Activated CD8-positive, alpha-beta memory T cell treated with anti-CD3 and anti-CD28 coated beads, Interleukin-2, amount 50 U/mL, for 48 hours (primary cell): ENCODE measurements at regions not wholly inside any gene's neighbourhood (a gene's known extent, or its start where the extent isn't known, plus 50 kb on each side); places are given as distances from the start of the nearest gene placed in this dataset.

Source experiments
- DNase-seq: peaks from one replicate; pipeline ENCODE4 v3.0.0-alpha.2; 2020

DNA sequence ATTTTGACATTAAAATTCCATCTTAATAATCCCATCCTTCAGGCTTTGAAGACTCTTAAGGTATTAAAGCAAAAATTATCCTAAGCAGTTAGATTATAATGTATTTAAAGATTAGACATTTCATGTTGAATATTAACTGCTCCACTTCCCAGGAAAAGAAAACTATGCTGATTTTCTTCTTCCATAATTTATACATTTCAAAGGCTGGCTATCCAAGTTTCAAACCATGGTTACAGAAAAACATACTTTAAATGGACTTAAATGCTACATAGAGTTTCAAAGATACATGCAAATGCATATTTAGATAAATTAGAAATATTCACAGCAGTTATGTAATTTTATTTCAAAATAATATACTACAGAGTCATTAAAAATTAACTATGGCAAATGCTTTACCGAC, 1505.6 kb upstream of the ZEB2 start:
- no peak for DNase-seq

- DNase-seq, result no peak
Measured at GRCh38 chr2:146024212-146024743, 1504.4 kb upstream of the ZEB2 start.

- DNase-seq, result no peak
Measured at GRCh38 chr2:146004462-146004861, 1484.5 kb upstream of the ZEB2 start.

DNA sequence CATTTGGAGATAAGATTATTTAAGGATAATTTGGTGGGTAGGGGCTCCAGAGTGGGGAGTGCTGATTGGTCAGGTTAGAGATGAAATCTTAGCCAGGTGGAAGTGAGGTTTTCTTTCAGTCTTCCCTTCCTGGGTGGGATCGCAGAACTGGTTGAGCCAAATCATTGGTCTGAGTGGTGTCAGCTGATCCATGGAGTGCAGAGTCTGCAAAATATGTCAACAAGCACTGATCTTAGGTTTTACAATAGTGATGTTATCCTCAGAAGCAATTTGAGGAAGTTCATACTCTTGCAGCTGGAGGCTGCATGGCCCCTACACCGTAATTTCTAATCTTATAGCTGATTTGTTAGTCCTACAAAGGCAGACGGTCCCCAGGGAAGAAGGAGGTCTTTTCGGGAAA, 1483.4 kb upstream of the ZEB2 start:
- no peak for DNase-seq

- no peak for DNase-seq
Measured at GRCh38 chr2:145994910-145995309, 1475.0 kb upstream of the ZEB2 start.

- DNase-seq, result no peak
Measured at GRCh38 chr2:145992572-145992971, 1472.7 kb upstream of the ZEB2 start.

- DNase-seq, result no peak
Measured at GRCh38 chr2:145987793-145988192, 1467.9 kb upstream of the ZEB2 start.

DNA sequence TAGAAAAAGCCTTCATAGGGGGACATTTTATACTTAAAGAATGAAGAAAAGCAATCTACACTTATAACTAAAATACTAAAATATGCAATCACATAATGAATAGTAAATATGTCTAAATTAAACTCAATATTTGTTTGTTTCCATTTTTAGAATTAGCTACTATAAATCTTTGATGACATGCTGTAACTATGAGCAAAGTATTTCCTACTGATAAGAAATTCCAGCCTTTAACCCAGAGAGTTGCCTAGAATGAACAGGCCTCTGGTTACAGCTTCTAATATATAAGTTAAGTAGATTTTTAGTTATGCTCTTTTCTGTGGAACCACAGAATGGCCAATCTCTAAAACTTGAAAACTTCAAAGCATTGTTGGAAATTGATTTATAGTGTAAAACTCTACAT, 1465.6 kb upstream of the ZEB2 start:
- DNase-seq, result no peak

DNA sequence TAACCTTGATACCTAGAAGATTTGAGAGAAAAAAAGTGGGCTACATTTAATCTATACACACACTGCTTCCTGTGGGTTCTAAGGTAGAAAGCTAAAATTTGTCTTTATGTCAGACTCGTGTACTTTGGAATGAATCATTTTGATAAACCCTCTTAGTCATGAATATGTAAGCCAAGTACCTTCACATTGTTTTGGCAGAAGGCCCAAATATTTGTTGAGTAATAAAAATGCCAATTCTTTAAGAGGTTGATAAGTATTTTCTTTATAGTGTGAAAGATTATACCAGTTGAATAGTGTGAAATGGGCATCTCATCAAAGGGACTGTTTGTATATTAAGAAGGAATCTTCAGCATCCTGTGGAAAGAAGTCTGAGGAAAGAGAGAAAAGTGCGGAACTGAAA, 1464.7 kb upstream of the ZEB2 start:
- no peak for DNase-seq

- DNase-seq, result no peak
Measured at GRCh38 chr2:145980318-145980717, 1460.4 kb upstream of the ZEB2 start.

DNA sequence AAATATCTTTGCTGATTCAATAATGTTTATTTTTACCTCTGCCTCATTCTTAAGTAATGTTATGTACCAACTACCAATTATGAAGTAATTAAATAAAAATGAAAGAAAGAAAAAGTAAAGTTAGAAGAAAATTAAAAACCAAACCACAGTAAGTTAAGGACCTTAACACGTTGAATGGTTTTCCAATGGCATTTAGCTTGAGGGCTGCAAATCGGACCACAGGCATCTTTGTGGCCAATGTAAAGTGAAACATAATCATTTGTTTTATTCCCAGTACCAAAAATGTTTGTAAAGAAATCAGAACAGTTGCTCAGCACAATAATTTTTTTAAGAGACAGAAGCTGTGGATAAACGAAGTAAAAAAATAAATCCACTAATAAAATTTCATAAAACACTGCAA, 1455.5 kb upstream of the ZEB2 start:
- no peak for DNase-seq

DNA sequence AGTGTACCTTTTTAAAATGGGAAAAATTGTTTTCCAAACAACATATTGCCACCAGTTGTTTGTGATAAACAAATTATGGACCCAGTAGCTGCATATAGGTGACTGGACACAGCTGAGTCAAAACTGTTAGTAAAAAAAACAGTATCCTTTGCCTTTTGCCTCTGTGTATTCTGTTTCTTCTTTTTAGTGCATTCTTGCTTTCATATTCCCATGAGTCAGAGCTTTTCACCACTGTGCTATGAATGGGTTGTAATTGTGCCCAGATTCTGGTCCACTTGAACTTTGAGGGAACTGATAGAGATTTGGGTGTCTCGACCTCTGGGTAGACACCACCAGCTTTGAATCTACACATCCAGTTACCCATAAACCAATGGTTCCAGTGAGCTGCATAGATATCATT, 1441.9 kb upstream of the ZEB2 start:
- DNase-seq, result no peak

DNA sequence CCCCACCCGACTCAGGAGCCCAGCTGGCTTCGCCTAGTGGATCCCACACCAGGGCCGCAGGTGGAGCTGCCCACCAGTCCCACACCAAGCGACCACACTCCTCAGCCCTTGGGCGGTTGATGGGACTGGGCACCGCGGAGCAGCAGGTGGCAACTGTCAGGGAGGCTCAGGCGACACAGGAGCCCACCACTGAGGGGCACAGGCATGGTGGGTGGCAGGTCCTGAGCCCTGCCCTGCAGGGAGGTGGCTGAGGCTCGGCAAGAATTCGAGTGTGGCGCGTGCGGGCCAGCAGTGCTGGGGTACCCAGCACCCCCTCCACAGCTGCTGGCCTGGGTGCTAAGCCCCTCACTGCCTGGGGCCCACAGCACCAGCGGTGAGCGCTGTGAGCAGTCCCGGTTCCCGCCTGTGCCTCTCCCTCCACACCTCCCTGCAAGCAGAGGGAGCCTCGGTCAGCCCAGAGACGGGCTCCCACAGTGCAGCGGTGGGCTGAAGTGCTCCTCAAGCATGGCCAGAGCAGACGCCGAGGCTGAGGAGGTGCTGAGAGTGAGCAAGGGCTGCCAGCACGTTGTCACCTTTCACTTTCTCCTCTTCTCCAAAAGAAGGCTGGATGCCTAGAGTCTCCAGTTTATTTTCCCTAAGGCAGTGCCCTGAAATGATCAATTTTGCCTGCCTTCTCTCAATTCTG, 1440.7 kb upstream of the ZEB2 start:
- no peak for DNase-seq

GRCh38 chr2:145958611-145959010, 1438.7 kb upstream of the ZEB2 start:
- no peak for DNase-seq

DNA sequence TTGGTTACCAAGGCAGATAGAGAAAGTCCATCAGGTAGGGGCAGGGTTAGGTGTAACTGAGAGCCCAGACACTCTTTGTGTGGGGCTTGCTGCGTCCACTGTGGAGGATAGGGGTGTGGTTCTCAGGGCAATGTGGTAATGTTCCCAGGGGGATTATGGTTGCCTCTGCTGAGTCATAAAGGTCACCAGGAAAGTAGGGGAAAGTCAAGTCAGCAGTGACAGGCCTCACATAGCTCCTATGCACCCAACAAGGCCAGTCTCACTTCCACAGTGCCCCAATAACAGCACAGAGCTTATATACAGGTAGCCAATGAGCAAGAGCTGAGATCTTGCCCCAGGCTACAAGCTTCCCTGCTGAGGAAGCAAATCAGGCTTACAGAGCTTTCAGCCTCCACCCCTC, 1438.0 kb upstream of the ZEB2 start:
- DNase-seq, result no peak

- no peak for DNase-seq
Measured at GRCh38 chr2:145939949-145940348, 1420.0 kb upstream of the ZEB2 start.

- DNase-seq, result no peak
Measured at GRCh38 chr2:145935016-145935415, 1415.1 kb upstream of the ZEB2 start.

- no peak for DNase-seq
Measured at GRCh38 chr2:145931781-145932395, 1412.0 kb upstream of the ZEB2 start.

- DNase-seq, result no peak
Measured at GRCh38 chr2:145930318-145930717, 1410.4 kb upstream of the ZEB2 start.

- no peak for DNase-seq
Measured at GRCh38 chr2:145927131-145927950, 1407.4 kb upstream of the ZEB2 start.

- DNase-seq, result no peak
Measured at GRCh38 chr2:145925591-145925990, 1405.7 kb upstream of the ZEB2 start.

GRCh38 chr2:145919477-145919876, 1399.6 kb upstream of the ZEB2 start:
- no peak for DNase-seq

DNA sequence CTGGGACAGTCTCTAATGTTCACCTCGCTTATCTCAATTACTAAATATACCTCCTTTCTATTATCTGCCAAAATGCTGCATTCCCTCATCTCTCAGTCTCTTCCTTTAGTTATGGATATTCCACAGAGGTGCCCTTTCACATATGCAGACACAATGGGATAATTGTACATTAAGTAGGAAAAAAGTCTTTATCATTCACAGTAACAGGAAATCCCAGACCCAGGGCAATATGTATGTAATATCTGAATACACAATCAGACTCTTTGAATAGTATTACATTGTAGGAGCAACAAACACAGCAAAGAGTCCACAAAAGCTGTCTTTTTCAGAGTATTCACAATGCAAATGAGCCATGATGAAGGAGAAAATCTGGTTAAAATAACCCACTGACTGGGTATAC, 1399.0 kb upstream of the ZEB2 start:
- DNase-seq, result no peak

- no peak for DNase-seq
Measured at GRCh38 chr2:145916799-145917198, 1396.9 kb upstream of the ZEB2 start.
